HT-29 (cell line): ENCODE measurements at regions not wholly inside any gene's neighbourhood (a gene's known extent, or its start where the extent isn't known, plus 50 kb on each side); places are given as distances from the start of the nearest gene placed in this dataset.
"Not testable (repeated sequence)": the region's sequence is repeated elsewhere in the genome, so short reads cannot be mapped to it uniquely, and the experiment has no call there.

Experiments
- DNase-seq: peaks from one replicate; pipeline ENCODE4 v3.0.0-alpha.2; 2015; ENCODE audit warnings: low spot score

DNA sequence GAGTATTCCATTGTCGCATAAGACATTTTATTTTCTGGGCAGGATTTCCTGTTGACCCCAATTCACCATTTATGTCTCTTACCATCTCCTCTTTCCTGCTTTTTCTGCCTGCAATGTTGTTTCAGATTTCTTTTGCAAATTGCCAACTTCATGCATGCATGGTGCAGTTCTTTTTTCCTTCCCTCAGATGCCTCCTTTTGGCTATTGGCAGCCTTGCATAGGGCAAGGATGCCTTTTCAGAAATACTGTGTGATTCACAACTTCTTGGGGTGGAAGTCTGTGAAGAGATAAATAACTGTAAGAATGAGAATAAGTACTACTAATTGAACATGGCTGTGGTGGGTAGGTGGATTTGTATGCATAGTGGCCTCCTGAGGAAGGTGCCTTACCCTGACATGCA, 116.7 kb downstream of the SOX4 start:
- DNase-seq, result no peak

DNA sequence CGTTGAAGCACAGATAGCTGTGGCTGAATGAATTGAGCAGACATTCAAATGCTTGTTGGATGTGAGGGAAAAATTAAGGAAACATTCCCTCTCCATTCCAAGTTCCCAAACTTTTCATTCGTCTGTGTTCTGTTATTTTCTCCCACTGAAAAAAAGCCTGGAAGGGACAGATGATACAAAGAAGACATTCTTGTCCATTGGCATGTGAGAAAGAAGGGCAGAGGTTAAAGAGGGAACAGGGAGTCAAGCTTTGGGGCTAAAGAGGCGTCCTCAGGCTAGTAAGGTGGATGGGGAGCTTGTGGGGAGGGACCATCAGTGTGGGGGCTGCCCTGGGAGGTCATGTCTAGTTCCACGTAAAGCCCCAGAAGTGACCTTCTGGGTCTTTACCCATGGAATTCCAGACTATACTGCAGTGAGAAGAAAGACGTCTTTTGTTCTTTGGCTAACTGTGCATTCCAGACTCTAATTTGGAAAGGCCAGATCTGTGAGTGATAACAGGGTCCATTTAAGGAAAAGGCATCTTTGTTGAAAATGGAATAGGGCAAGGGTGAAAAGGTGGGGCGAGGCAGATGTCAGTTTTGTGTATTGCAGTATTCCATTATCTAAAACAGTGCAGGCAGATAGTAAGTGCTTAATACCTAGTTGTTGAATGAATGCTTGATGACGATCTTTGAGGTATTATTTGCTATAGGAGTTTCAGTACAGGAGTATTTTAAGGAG, 117.5 kb downstream of the SOX4 start:
- DNase-seq, result no peak

DNA sequence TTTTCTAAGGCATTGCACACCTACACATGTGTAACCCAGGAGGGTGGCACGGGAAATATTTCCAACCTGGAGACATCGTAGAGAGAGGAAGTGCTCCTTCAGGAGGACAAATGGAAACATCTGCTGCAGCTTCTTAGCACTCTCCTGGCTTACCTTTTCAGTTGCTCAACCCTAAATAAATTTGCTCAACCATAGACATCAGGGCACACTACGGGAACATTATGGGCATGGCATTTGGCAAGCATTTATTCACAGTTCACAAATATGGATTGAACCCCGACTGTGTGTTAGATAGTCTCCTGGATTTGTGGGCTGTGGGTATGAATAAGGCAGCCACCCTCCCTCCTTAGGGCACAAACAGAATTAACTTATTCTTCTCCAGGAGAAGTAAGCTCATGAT, 118.7 kb downstream of the SOX4 start:
- no peak for DNase-seq

DNA sequence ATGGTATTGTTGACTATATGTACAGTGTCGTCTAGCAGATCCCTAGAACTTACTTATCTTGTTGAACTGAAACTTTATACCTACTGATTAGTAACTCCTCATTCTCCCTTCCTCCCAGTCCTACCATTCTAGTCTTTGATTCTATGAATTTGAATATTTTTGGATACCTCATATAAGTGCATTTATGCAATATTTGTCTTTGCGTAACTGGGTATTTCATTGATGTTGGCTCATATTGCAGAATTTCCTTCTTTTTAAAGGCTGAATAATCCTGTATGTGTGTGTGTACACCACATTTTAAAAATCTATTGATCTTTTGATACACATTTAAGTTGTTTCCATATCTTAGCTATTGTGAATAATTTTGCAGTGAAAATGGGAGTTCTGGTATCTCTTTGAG, 119.9 kb downstream of the SOX4 start:
- DNase-seq, result no peak

DNA sequence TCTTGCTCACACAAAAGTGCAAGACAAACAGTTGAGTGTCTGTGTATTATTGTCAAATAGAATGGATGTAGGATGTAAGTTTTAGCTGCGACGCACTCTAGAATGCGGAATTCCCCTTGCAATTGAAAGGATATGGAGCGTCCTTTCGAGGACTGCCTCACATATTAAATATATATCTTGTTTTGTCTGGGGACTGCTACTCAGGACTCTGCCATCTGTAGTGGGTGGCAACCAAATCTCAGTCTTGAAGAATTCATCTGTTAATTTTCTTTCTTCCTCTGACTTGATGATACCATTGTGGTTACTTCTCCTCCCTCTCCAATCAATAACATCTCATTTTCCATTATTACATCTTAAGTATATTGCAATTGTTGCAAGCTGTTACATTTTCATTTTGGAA, 121.6 kb downstream of the SOX4 start:
- no peak for DNase-seq

DNA sequence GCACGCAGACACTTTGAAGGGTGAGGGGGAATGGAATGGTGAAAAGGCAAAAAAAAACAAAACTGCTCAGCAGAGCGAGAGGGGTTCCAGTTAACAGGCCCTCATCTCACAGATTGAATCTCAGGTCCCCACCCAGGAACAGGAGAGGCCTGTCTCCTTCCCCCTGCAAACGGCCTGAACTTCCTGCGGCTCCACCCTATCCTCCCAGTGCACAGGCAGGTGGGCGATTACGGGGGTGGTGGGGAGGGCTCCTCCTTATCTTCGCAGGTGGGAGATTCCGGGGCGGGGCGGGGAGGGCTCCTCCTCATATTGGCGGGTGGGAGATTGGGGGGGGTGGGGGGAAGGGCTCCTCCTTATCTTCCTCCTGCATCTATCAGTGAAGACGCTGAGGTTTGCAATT, 129.0 kb downstream of the SOX4 start:
- no peak for DNase-seq

DNA sequence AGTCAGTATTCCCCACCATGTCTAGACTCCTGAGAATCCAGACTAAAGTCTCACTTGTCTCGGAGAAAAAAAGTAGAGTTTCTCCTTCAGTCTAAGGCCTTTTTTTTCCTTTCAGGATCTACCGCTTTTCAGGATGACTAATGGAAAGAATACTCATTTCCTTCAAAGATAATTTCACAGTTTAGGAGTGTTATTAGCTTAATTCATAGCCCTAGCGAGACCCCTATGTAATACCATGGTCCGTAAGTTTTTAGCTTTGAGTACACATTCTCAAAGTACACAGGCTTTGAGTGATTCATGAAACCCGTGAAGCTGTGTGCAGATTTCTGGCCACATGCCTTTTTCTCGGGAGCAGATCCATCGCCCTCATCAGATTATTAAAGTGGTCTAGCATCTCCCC, 133.1 kb downstream of the SOX4 start:
- no peak for DNase-seq

DNA sequence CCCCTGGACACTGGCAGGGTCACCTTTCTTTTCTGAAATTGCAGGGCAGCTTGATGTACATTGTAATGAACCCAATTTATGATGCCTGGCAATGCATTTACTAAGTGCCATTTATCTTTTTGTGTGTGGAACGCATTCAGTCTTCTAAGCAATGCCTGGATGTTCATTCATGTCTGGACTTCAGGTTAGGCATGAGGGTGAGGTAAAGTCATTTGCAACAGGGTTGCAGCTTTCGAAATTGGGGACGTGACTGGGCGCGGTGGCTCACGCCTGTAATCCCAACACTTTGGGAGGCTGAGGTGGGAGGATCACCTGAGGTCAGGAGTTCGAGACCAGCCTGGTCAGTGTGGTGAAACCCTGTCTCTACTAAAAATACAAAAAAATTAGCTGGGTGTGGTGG, 134.6 kb downstream of the SOX4 start:
- DNase-seq, result no peak

DNA sequence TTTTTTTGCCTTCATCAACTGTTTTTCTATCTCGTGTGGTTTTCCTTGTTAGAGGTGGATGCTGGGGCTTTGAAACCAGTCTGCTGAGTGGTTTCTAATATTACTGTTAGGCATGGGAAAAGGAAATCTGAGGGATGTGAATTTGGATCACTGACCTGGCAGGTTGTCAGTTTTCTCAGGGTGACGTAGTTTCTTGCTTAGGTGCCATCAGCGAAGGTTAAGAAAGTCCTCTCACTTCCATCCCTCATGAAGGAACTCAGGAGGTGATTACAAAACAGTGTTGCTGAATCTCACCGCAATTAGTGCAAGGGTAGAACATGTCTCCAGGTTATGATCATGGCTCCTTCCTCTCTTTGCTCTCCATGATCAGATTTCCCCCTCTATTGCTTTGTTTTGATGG, 135.9 kb downstream of the SOX4 start:
- DNase-seq, result no peak

DNA sequence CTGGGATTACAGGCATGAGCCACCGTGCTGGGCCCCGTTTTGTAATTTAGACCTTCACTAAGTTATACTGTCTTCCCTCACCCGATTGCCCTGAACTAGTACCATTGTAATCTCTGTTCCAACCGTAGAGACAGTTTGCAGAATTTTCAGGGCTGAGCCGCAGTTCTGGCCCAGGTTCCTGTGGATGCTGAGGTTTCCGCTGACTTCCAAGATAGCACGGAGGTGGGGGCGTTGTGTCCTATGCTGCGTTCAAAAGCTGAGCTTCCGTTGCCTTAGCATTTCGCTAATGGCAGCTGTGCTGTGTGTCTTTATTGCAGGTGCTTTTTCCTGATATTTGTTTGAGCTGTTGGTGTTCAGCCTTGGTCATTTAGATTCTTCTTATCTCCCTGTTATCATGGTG, 137.0 kb downstream of the SOX4 start:
- DNase-seq, result no peak

DNA sequence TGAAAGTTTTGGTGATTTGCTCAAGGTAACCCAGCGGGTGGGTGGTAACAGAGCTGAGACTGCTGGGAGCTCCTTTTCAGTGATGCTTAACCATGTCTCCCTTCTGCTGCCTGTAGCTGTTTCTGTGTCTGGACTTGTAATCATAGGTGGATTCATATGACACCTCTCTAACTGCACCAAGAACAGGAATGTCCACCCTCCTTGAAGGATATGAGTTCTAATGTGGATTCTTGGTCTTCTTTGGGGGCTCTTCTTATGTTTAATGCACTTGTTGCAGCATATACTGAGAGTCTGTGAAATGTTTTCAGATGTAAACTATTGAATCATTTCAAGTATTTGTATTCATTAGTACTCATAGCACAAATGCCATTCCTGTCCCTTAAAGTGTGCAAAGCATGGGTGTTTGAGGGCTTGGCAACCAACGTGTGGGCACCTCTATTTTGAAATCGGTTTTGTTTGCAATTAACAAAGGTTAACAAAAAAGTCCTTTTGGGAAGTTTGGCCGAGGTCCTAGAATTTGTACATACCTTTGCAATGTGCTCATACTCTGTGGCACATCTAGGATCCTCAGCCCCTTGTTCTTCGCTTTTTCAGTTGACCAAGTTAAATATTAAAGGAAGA, 138.0 kb downstream of the SOX4 start:
- DNase-seq, result no peak

DNA sequence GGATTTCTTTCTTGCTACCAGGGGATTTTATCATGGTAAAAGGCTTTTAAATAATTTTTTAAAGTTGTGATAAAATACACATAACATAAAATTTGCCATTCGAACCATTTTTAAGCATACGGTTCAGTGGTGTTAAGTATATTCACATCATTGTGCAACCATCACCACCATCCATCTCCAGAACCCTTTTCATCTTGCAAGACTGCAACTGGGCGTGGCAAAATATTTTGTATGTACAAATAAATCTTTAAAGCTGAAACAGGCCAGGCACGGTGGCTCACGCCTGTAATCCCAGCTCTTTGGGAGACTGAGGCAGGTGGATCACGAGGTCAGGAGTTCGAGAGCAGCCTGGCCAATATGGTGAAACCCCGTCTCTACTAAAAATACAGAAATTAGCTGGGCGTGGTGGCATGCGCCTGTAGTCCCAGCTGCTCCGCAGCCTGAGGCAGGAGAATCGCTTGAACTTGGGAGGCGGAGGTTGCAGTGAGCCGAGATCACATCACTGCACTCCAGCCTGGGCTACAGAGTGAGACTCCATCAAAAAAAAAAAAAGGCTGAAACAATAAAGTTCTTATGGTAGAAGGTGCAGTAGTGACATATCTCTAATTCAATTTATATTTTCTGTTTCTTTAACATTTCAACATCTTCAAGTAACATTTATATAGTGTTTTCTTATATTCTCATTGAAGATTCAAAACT, 138.6 kb downstream of the SOX4 start:
- DNase-seq, result not testable (repeated sequence)

DNA sequence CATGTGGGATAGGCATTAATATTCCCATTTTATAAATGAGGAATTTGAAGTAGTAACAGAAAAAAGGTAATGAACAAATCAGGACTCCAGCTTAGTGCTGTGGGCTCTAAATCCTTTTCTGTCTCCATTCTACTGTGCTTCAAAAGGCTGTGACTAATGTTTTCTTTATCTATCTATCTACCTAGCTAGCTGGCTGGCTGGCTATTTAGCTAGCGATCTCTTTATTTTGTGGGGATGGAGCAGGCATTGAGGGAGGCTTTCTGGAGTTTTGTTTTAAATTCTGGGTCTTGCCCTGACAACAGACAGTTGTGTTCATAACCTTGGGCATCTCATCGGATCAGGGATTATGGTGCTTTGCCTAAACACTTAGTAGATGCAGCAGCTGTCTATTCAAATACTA, 139.2 kb downstream of the SOX4 start:
- no peak for DNase-seq

DNA sequence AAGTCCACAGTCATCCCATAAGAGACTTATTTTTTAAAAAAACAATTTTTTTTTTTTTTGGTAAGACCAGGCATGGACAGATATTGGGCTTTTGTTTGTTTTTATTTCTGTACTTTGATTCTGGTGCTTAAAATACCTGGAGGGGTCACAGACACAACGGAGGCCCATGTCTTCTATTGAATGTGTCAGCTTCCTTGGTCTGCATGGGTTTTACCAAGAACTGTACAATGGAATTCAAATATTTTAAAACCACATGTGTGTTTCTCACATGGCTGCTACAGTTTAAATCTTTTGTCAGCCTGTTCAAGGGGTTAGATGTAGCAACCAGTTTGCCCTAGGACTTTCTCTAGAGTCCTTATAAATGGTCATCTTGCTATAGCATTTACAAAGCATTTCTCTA, 139.8 kb downstream of the SOX4 start:
- DNase-seq, result no peak

DNA sequence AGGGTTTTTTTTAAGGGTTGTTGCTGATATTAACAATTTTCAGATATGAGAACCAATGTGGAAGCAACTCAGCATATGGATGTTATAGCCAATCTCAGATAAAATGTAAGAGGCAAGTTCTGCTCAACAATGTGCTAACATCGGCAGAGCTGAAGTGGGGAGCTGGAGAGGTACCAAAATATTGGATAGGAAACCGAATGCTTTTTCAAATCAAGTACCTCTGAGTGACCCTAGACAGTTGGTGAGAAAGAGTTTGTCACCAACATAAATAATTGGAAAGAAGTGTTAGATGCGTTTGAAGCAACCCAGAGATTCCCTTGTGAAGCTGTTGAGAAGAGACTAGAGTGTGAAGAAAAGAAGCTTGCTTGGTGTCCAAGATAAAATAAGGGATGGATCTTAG, 140.7 kb downstream of the SOX4 start:
- DNase-seq, result no peak

DNA sequence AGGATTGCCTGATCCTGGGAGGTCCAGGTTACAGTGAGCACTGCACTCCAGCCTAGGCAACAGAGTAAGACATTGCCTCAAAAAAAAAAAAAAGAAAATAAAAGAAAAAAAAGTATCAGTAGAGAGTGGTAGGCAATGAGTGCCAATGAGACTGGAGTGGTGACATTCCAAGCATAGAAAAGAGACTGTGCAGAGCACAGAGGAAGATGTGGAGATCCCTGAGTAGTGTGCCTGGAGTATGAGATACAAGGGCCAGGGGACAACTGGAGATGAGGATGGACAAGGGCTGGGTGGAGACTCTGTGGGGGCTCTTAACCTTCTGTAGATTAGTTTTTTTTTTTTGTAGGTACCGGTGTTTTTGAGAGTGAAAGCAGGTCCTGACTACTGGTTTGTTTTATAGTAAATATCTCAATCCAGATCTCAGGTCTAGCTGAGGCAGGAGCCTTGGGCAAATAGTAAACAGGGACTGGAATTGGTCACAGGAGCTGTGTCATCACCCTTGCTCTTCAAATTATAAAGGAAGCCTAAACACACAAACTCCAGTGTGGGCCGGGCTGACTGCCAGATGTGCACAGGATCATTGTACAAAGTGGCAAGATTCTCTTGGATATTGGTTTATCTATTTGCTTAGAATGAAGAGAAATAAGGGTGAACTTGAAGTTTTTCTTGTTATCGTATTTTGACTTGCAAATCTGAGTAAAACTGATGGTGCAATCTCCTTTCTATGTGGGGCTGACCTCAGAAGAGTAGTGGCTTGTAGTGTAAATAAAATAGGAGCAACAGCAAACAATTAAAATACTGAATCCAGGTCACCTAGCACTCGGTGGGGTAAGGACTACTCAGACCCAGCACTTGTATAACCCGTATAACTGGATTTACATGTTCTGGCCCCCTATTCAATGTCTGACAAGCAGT, 144.9 kb downstream of the SOX4 start:
- DNase-seq, result peak; percentile 60

DNA sequence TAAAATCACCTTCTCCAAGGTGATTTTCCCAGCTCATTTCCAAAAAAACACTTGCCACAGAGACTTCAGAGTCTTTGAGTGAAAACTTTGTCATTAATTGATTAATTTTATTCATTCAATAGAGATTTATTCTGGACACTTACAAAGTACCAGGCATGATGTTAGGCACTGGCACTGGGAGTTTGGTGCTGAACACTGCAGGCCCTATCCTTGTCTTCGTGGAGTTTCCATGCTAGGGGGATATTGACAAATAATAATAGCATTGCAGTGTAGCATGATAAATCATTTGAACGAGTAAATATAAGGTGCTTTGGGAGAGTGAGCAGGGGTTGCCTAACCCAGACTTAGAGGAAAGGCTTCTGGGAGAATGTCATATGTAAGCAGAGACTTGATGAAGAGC, 145.7 kb downstream of the SOX4 start:
- DNase-seq, result no peak

DNA sequence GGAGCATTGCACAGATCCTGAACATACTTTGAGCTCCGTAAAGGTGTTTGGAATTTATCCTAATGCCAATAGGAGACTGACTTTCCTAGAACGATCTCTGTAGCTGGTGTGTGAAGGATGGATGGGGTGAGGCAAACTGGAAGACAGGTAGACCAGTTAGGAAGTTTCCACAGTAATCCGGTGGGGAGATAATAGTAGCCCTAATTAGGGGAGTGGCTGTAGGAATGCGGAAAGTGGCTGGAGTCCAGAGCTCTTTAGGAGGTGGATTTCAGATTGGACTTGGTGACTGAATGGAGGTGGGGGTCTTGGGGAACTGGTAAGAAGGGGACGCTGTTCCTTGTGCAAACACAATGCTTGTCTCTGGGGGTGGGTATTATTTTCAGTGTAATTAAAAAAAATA, 146.3 kb downstream of the SOX4 start:
- DNase-seq, result no peak

DNA sequence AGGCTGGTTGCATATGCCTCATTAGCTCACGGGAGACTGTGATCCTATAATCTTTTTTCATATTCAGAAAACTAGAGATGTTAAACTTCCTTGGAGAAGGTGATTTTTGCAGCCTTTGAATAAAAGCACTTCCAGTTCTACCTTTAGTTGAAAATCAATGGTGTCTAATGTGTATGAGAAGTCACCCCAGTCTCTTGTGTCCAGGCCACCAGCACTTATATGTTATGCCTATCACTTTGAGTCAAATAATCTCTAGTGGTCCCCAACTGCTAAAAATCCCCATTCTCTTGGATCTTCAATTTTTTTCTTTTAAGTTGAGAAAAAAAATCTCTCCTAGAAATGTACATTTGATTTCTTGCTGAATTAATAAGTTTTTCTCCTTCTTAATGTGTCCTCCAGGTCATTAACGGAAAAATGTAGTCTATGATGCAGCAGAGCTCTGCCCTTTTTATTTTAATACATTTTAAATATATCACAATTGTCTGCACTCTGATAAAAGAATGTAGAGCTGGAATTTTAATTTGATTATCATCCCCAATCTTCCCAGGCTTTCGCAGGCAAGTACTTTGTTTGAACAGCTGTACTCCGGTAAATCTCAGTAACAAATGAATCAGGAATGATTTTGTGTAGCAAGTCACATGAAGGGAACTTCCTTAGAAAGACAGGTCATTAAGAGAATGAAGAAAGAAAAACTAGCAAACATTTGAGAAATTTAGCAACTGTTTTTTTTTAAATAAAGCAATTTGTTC, 147.0 kb downstream of the SOX4 start:
- no peak for DNase-seq

DNA sequence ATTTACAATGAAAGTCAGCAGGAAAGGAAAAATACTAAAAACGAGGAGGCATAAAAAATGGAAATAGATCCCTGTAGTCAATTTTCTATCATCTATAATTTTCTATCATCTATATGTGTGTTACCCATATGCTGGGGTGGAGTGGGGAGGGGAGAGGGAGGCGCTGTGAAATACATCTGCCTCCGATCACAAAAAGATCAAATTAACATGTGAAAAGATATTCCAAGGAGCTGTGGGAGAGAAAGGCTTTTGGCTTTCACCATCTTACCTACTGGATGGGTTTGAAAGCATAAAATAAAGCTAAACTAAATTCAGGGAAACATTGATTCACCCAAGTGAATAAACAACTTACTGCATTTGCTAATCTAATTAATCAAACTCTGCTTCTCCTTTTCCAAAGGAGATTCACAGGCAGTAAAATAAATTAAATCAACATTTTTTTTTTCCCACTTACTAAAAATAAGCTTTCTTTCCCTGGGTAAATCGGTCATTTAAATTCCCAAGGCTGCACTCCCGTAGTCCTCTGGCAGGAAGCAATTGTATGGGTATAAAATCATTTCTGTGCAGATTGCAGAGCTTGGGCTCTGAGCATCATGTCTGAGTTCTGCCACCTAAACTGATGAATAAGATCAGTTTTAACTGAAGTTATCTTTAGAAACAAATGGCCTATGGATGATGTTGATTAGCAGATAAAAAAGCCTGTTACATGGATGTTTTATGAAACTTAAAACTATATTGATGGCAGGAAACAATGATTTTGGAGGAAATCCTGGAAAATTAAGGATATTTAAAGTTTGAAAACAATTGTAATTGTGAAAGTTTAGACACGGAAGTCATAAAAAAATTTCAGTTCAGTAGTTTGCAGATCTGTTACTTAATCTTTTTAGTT, 147.9 kb downstream of the SOX4 start:
- no peak for DNase-seq
